HL-60 (cell line): ENCODE measurements at regions not wholly inside any gene's neighbourhood (a gene's known extent, or its start where the extent isn't known, plus 50 kb on each side); places are given as distances from the start of the nearest gene placed in this dataset.

Source experiments
- DNase-seq, 2 experiments: peaks; one replicate each; pipeline ENCODE4 v3.0.0-alpha.2; 2010 to 2020; ENCODE audit warnings: low read depth in 1 of 2, low spot score in 1 of 2
- H3K27ac ChIP-seq: fragments of 250-450 bp; sonication (Bioruptor Pico); replicated peaks from 2 replicates; pipeline ENCODE4 v1.5.1; 2020; ENCODE audit warnings: mild to moderate bottlenecking, moderate library complexity
- H3K27me3 ChIP-seq: fragments of 250-450 bp; sonication (Bioruptor Pico); 2 replicates; pipeline ENCODE4 v1.5.1; 2021; ENCODE audit warnings: mild to moderate bottlenecking, moderate library complexity; ENCODE audit not compliant: insufficient read depth, poor library complexity, severe bottlenecking
- H3K4me3 ChIP-seq: replicated peaks from 2 replicates; pipeline ENCODE4 v1.5.1; 2011; ENCODE audit warnings: mild to moderate bottlenecking, control low read depth, low read length; ENCODE audit not compliant: insufficient read depth
- GABPA ChIP-seq: IDR thresholded peaks from 2 replicates; pipeline ENCODE4 v1.6.1; 2012; ENCODE audit warnings: low read depth
- POLR2AphosphoS5 ChIP-seq: IDR thresholded peaks from 2 replicates; pipeline ENCODE4 v1.6.1; 2012; ENCODE audit warnings: low read depth
- REST ChIP-seq: IDR thresholded peaks from 2 replicates; pipeline ENCODE4 v1.6.1; 2012; ENCODE audit warnings: low read depth; ENCODE audit not compliant: insufficient replicate concordance
- SPI1 ChIP-seq: IDR thresholded peaks from 2 replicates; pipeline ENCODE4 v1.6.1; 2012; ENCODE audit warnings: low read depth, mild to moderate bottlenecking, borderline replicate concordance
- TF ChIP-seq, protein P1 (sequence below): IDR thresholded peaks from one replicate; pipeline ENCODE4 v1.5.1; 2011; ENCODE audit warnings: low read length, control low read depth, inconsistent platforms; ENCODE audit not compliant: insufficient read depth

- H3K27me3 ChIP-seq, result no peaks in the 10 kb centered on the region
- TF ChIP-seq GABPA (no peak), POLR2AphosphoS5 (no peak), SPI1 (no peak), REST (no peak)
- TF ChIP-seq, protein P1, sequence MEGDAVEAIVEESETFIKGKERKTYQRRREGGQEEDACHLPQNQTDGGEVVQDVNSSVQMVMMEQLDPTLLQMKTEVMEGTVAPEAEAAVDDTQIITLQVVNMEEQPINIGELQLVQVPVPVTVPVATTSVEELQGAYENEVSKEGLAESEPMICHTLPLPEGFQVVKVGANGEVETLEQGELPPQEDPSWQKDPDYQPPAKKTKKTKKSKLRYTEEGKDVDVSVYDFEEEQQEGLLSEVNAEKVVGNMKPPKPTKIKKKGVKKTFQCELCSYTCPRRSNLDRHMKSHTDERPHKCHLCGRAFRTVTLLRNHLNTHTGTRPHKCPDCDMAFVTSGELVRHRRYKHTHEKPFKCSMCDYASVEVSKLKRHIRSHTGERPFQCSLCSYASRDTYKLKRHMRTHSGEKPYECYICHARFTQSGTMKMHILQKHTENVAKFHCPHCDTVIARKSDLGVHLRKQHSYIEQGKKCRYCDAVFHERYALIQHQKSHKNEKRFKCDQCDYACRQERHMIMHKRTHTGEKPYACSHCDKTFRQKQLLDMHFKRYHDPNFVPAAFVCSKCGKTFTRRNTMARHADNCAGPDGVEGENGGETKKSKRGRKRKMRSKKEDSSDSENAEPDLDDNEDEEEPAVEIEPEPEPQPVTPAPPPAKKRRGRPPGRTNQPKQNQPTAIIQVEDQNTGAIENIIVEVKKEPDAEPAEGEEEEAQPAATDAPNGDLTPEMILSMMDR, result no peak
- no peak for DNase-seq
- no peak overlapping the region for H3K4me3 ChIP-seq
- H3K27ac ChIP-seq, result no peak overlapping the region
Measured at GRCh38 chr9:92186631-92187030, 71.4 kb upstream of the SPTLC1 start.

DNA sequence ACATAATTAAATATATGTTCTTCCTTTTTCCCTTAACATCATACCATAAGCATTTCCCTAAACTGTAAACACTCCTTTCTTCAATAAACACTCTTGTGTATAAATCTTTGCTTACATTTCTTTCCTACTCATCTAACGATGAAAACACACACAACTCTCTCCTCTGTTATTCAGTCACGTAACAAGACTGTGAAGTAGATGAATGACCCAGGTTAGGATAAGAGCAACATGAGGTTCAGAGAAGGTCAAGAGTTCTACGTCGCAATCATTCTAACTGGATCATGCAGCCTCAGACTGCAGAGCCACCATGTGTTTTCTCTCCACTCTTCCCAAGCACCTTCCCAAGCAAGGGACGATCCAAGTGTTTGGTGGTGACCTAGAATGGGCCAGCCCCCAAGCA, 70.5 kb upstream of the SPTLC1 start:
- no peak for DNase-seq
- H3K4me3 ChIP-seq, result no peak overlapping the region
- TF ChIP-seq REST, result no peak
- TF ChIP-seq POLR2AphosphoS5, result no peak
- no peak for TF ChIP-seq GABPA
- TF ChIP-seq, protein P1, result no peak
- H3K27ac ChIP-seq, result no peak overlapping the region
- no peaks in the 10 kb centered on the region for H3K27me3 ChIP-seq

DNA sequence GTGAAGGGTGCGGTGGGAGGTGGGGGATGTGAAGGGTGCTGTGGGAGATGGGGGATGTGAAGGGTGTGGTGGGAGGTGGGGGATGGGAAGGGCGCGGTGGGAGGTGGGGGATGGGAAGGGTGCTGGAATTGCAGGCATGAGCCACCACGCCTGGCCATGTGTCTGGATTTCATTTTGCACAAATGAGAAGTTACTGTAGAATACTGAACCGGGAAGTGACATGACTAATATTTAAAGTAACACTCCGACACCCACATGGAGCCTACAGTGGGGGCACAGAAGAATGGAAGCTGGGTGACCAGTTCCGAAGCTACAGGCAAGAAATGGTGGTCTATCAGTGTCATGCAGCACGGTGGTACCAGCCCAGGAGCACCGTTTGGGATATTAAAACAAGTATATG, 69.9 kb upstream of the SPTLC1 start:
- Histone ChIP-seq H3K27ac (no peak overlapping the region), H3K27me3 (no peaks in the 10 kb centered on the region), H3K4me3 (no peak overlapping the region)
- no peak for DNase-seq
- TF ChIP-seq SPI1, result no peak
- no peak for TF ChIP-seq POLR2AphosphoS5
- TF ChIP-seq, protein P1, result no peak
- no peak for TF ChIP-seq REST
- TF ChIP-seq GABPA, result no peak
